ENCODE measurements at regions not wholly inside any gene's neighbourhood (a gene's known extent, or its start where the extent isn't known, plus 50 kb on each side); places are given as distances from the start of the nearest gene placed in this dataset.

- DNase-seq: no peak
These were observed 55.0 kb downstream of the GPR6 start for GRCh38 chr6:110033101-110033500.

GRCh38 chr6:110033749-110034666, 55.9 kb downstream of the GPR6 start:
- DNase-seq: no peak

DNA sequence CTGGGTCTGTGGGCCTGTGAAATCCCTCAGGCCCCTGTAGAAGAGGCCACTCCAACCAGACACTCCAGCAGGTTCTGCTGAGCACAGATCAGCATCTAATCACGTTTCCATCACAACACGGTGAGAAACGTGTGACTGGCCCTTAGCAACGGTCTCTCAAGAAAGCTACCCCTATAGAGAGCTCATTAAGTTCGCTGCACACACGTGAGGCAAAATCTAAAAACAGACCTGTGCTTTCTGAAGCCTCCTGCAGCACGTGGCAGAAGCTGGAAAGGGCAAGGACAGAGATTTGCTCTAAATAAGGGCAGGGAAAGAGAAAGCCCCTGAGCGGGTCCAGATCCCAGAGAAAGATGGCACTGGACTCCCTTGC, 56.5 kb downstream of the GPR6 start:
- no peak for DNase-seq

DNA sequence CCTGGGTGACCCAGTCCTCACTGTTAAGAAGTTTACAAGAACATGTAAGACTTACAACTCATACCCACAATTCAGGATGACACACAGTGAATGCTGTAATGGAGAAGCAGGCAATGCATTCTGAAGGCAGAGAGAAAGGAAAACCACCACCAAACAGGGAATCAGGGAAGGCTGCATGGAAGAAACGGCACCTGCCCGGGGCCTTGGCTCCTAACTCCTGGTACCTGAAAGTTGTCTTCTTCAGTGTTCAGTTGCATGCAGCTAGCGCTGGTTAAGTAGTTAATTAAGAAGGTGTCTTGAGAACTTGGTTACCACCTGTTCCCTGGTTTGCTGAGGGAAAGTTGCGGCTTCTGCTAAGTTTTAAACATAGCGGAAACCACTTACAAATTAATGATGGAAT, 57.2 kb downstream of the GPR6 start:
- no peak for DNase-seq

DNA sequence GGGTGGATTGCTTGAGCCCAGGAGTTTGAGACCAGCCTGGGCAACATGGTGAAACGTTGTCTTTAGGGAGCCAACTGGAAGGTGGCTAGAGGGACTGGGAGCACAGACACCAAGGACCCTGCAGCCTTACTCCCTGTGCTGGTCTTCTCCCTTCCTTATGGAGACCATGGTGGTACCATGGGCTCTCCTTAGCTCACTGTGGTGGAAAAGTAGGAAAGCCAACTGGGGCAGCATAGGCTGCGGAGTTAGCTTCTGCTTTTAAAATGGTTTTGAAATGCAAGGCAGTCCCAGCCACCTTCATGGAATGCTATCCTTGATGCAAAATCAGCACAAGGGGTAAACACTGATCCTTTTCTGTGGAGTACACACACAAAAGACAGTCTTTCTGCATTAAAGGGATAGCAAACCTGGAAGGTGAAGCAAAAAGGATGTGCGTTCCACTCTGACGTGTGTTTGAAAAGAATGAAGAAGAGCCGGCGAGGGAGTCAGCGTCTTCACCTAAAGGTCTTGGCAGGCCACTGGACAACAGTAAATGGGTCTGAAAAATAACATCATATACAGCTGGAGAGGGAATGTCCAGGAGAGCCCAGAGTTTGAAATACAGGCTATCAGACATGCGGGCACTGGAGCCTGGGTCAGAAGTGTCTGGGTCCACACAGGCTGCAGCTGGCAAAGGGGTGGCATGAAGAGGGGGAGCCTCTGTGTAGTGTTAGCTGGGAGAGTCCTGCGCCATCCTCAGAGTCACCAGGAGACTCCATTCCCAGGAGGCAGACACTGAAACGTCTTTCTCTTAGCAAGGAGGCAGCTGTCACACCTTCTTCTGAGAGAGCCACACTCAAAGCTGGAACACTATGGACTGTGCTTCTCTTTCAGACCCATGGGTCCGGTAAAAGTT, 58.5 kb downstream of the GPR6 start:
- DNase-seq: no peak

GRCh38 chr6:110037726-110038295, 59.7 kb downstream of the GPR6 start:
- DNase-seq: no peak

GRCh38 chr6:110039364-110039980, 61.4 kb downstream of the GPR6 start:
- peak; percentile 89 for DNase-seq

GRCh38 chr6:110039981-110040383, 61.9 kb downstream of the GPR6 start:
- DNase-seq: peak; percentile 76

DNA sequence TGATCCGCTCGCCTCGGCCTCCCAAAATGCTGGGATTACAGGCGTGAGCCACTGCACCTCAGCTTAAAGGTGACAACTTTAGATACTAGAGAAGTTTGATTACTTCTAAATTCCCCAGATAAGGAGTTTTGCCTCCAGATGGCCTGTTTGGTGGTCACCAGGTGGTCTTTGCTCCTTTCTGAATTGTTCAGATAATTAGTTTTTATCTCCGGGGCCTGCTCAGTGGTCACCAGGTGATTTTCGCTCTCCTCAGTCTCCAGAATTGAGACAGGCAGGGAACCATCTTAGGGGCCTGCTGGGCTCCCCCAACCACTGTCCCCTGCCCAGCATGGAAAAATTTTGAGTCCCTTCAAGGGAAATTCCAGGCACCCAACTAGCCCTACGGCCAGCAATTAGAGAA, 62.6 kb downstream of the GPR6 start:
- no peak for DNase-seq

DNA sequence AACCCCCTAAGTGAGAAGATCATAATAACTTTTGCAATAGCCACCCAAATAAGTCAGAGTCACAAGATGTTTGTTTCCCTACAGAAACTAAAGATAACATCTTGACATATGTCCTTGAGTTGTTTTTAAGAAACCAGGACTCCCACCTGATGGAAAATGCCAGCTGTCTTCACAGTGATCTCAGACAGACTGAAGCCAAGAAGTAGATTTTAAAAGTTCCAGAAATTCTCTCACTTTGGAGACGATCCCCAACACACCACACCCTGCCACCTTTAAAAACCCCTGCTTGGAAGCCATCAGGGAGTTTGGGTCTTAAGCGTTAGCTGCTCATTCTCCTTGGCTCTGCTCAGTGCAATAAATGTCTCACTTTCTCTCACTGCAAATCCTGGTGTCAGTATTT, 63.0 kb downstream of the GPR6 start:
- DNase-seq: no peak

DNA sequence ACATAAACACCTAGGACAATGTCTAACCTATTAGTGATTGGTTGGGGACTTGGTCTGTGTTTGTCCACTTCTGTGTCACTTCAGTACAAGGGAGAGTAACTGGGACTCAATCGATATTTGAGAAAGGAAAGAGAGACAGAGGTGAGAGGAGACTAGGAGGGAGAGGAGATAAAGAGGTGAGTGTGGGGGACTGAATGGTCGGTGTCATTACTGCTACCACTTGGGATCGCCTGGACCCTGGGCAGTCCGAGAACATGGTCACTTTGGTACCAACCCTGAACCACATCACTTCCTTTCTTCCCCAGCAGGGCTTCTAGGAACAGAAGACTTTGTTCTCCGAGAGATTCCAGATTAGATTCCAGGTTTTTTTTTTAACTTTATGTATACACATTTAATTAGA, 63.7 kb downstream of the GPR6 start:
- no peak for DNase-seq

DNA sequence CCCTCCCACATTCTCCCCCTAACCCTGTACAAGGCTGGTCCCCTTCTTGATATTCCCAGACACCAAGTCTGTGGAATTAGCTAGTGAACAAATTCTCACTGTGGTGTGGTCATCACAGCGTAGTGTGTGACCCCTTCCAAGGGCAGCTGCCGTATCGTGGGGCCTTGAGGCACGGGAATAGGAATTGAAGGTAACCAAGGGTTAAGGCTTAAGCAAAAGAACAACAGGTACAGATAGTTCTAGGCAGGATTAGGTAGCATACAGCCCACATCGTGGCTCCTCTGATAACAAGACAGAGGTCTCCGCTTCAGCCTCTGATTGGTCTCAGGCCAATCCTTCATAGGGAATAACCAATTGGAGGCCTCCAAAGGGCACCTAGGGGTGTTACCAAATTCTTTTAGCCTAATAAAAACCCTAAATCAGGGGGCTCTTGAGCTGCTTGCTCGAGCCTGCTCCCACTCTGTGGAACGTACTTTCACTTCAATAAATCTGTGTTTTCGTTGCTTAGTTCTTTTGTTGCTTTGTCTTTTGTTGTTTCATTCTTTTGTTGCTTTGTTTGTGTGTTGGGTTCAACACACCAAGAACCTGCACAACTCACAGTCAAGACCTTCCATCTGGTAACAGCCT, 64.7 kb downstream of the GPR6 start:
- no peak for DNase-seq

DNA sequence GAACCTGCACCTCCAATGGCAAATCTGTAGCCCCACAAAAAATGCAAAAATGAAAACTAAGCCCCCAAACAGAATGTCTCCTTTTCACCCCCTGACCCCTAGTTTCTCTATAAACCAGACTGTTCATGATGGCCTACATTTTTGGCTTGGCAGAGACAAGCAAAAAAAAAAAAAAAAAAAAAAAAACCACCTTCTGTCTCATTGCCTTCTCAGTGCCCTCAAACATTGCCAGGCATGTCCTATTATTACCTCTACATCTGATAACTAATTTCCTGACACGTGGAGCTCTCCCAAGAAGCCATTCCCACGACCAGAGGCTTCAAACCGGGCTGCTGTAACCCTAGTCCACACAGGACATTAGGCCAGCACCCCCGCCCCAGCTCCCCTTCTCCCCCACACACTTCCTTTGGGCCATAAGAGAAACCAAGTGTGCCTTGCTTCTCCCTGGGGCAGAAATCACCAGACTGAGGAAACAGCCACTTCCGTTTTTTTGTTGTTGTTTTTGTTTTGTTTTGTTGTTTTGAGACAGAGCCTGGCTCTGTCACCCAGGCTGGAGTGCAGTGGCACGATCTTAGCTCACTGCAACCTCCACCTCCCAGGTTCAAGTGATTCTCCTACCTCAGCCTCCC, 65.4 kb downstream of the GPR6 start:
- no peak for DNase-seq

GRCh38 chr6:110044096-110044495, 66.0 kb downstream of the GPR6 start:
- no peak for DNase-seq

DNA sequence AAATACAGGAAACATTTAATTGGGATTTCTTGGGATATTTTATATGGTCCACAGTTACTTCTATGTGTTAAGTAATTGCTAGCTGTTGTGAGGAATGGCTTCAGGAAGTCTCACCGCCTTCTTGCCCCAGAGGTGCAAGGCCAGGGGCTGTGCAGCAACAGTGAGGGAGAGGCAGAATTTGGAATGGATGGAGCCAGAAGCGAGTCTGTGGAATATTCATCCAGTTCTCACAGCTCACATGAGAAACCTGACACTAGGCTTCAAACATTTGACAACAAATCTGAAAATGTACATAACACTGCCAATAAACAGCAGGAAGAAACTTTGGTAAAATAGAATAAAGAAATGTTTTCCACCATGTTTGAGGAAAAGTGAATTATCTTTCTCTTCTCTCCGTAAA, 66.5 kb downstream of the GPR6 start:
- DNase-seq: no peak

- DNase-seq: no peak
These were observed 70.2 kb downstream of the GPR6 start for GRCh38 chr6:110048221-110048875.

DNA sequence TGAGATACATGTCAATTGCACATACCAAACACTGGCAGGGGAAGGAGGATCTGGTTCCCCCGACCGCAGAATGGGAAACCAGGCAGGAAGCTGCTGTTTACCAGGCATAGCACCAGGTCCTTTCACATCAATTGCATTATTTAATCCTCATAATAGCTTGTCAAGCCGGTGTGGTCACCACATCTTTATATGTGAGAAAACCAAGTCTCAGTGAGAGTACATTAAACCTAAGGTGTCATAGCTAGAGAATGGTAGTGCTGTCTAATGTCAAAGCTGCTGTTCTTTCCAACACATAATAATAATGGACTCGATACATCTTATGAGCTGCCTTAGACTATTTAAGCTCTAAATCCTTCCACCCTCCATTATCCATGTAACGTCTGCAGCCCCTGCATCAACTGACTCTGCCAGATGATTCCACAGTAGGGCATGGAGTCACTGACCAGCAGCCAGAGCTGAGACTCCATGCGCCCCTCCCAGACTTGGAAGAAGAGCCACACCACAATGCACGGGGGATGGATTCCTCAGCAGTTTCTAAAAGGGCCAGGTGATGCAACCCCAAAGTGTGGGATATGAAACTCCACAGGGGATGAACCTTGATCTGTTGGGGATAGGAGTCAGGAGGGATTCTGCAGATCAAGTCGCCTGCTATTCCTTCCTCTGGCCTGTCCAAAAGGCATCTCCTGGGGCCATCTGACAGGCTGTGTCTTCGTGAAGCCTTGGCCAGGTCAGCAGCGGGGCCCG, 71.8 kb downstream of the GPR6 start:
- DNase-seq: no peak

All from activated CD8-positive, alpha-beta memory T cell treated with anti-CD3 and anti-CD28 coated beads, Interleukin-2, amount 50 U/mL, for 48 hours (primary cell).